PC-9 (cell line): ENCODE measurements at regions not wholly inside any gene's neighbourhood (a gene's known extent, or its start where the extent isn't known, plus 50 kb on each side); places are given as distances from the start of the nearest gene placed in this dataset.

Source experiments
- EZH2 ChIP-seq: fragments of 200-600 bp; sonication (generic); IDR thresholded peaks from 2 replicates; pipeline ENCODE4 v1.8.0; 2017; ENCODE audit warnings: antibody characterized with exemption, low read depth
- TF ChIP-seq, protein P1 (sequence below): fragments of 200-600 bp; sonication (generic); conservative IDR thresholded peaks from 2 replicates; pipeline ENCODE4 v1.6.1; 2017; ENCODE audit warnings: mixed run types, antibody characterized with exemption, mild to moderate bottlenecking, moderate library complexity

GRCh38 chr7:67692425-67692824 lies 695.8 kb downstream of the TYW1 start:
- TF ChIP-seq, protein P1, sequence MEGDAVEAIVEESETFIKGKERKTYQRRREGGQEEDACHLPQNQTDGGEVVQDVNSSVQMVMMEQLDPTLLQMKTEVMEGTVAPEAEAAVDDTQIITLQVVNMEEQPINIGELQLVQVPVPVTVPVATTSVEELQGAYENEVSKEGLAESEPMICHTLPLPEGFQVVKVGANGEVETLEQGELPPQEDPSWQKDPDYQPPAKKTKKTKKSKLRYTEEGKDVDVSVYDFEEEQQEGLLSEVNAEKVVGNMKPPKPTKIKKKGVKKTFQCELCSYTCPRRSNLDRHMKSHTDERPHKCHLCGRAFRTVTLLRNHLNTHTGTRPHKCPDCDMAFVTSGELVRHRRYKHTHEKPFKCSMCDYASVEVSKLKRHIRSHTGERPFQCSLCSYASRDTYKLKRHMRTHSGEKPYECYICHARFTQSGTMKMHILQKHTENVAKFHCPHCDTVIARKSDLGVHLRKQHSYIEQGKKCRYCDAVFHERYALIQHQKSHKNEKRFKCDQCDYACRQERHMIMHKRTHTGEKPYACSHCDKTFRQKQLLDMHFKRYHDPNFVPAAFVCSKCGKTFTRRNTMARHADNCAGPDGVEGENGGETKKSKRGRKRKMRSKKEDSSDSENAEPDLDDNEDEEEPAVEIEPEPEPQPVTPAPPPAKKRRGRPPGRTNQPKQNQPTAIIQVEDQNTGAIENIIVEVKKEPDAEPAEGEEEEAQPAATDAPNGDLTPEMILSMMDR = no peak
- no peak for TF ChIP-seq EZH2
